HG02571 (cell line): ENCODE measurements at regions not wholly inside any gene's neighbourhood (a gene's known extent, or its start where the extent isn't known, plus 50 kb on each side); places are given as distances from the start of the nearest gene placed in this dataset.

ENCODE experiments used
- ATAC-seq: cut with Tn5 transposase; IDR thresholded peaks from one replicate; pipeline ENCODE4 v1.9.1; 2021; ENCODE audit warnings: mild to moderate bottlenecking, moderate library complexity; ENCODE audit not compliant: unreplicated experiment

GRCh38 chr11:103659743-103660142, 376.7 kb upstream of the DDI1 start:
- ATAC-seq = no peak

GRCh38 chr11:103661185-103661584, 375.3 kb upstream of the DDI1 start:
- ATAC-seq = no peak

- no peak for ATAC-seq
Observed at GRCh38 chr11:103661991-103662390, 374.4 kb upstream of the DDI1 start.

- ATAC-seq = no peak
Observed at GRCh38 chr11:103662880-103663279, 373.6 kb upstream of the DDI1 start.

GRCh38 chr11:103668859-103669258, 367.6 kb upstream of the DDI1 start:
- no peak for ATAC-seq

GRCh38 chr11:103671143-103671651, 365.2 kb upstream of the DDI1 start:
- ATAC-seq = no peak

- ATAC-seq = no peak
Observed at GRCh38 chr11:103673773-103674172, 362.7 kb upstream of the DDI1 start.

GRCh38 chr11:103676413-103676812, 360.0 kb upstream of the DDI1 start:
- ATAC-seq = no peak

- no peak for ATAC-seq
Observed at GRCh38 chr11:103680826-103681225, 355.6 kb upstream of the DDI1 start.

- no peak for ATAC-seq
Observed at GRCh38 chr11:103681855-103682254, 354.6 kb upstream of the DDI1 start.

- ATAC-seq = peak; percentile 95
Observed at GRCh38 chr11:103682318-103683184, 353.9 kb upstream of the DDI1 start.

- ATAC-seq = no peak
Observed at GRCh38 chr11:103683576-103683975, 352.9 kb upstream of the DDI1 start.

GRCh38 chr11:103688924-103689323, 347.5 kb upstream of the DDI1 start:
- ATAC-seq = no peak

- ATAC-seq = no peak
Observed at GRCh38 chr11:103690356-103690755, 346.1 kb upstream of the DDI1 start.

- ATAC-seq = no peak
Observed at GRCh38 chr11:103696123-103696522, 340.3 kb upstream of the DDI1 start.

GRCh38 chr11:103699216-103699615, 337.2 kb upstream of the DDI1 start:
- no peak for ATAC-seq

- no peak for ATAC-seq
Observed at GRCh38 chr11:103699656-103700055, 336.8 kb upstream of the DDI1 start.

- no peak for ATAC-seq
Observed at GRCh38 chr11:103700622-103701021, 335.8 kb upstream of the DDI1 start.

GRCh38 chr11:103703437-103703836, 333.0 kb upstream of the DDI1 start:
- ATAC-seq = no peak

GRCh38 chr11:103703954-103704353, 332.5 kb upstream of the DDI1 start:
- no peak for ATAC-seq

- no peak for ATAC-seq
Observed at GRCh38 chr11:103705642-103706041, 330.8 kb upstream of the DDI1 start.

- no peak for ATAC-seq
Observed at GRCh38 chr11:103709371-103709770, 327.1 kb upstream of the DDI1 start.

GRCh38 chr11:103714246-103714645, 322.2 kb upstream of the DDI1 start:
- no peak for ATAC-seq
